Daoy (cell line): ENCODE measurements at regions not wholly inside any gene's neighbourhood (a gene's known extent, or its start where the extent isn't known, plus 50 kb on each side); places are given as distances from the start of the nearest gene placed in this dataset.

Source experiments
- DNase-seq: peaks from one replicate; pipeline ENCODE4 v3.0.0-alpha.2; 2015; ENCODE audit warnings: low read depth

DNA sequence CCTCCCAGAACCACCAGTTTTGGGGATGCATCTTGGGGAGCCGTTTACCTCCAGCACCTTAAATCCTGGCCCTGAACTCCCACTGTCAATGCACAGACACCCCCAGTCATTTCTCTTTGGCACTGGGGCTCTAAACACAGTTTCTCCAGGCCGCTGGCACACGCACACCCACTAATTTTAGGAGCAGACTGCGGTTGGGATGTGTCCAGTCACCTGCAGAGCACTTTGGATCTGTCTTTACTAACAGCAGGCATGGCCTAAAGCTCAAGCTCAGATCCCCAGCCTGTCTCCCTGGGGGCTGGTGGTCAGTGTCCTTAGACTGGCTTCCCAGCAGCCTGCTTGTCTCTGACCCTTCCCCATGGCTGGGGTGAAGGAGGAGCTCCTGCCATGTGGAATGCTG, 49.9 kb downstream of the SYNE3 start:
- no peak for DNase-seq

DNA sequence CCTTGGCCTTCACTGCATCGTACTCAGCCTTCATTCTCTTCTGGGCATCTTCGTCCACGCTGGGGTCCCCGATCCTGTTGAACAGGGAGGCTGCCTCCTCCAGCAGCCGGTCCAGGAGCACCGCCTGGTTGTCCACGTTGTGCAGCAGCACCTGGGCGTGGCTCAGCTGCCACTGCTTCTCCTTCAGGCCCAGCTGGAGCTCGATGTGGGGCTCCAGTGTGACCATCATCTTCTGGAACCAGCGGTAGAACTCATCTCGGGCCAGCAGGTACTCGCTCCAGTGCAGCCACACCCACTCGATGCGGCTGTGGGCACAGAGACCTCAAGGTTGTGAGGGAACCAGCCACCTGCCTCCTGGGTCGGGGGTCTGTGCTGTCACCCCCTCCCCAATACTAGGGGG, 50.5 kb downstream of the SYNE3 start:
- DNase-seq, result no peak

DNA sequence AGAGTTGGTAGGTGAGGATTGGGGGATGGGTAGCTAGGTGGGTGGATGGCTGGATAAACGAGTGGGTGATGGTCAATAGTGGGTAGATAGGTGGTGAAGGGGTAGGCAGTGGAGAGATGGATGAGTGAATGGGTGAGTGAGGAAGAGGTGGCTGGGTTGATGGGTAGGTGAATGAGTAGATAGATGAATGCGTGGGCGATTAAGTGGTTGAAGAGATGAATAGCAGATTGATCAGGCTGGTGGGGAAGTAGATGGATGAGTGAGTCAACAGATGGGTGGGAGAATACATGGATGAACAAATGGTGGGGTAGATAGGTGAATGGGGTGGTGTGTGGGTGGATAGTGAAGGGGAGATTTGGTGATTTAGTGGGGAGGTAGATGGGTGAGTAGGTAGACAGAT, 51.1 kb downstream of the SYNE3 start:
- no peak for DNase-seq

DNA sequence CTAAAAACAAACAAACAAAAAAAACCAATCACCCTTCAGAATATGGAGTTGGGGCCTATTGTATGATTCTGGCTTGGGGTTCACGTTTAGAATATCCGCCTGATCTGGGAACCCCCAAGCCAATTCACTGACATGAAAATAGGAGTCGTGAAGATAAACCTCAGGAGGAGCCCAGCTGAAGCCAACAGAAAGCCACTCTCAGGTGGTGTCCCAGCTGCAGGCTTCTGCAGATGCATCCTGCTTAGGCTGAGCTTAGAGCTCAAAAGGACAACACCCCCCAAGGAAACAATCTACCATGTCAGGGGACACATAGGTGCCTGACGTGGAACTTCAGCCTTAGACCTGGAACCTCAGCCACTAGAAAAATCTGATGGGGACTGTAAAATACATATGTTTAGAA, 51.9 kb downstream of the SYNE3 start:
- DNase-seq, result no peak

DNA sequence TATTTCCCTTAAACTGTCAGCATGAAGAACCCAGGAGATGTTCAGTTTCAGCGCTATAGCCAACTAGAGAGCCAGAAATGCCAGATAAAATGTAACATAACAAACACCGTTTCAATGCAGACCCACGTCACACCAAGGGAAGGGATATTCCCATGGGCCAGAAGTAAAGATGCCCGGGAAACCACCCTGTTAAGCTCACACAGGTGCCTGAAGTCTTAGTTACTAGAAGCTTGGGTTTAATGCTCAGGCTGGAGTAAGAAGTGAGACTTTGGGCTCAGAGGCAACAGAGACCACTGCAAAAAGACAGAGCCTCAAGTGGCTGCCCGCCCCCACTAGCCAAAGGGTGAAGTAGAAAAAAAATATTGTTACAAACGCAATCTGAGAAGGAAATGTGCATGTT, 52.3 kb downstream of the SYNE3 start:
- no peak for DNase-seq

DNA sequence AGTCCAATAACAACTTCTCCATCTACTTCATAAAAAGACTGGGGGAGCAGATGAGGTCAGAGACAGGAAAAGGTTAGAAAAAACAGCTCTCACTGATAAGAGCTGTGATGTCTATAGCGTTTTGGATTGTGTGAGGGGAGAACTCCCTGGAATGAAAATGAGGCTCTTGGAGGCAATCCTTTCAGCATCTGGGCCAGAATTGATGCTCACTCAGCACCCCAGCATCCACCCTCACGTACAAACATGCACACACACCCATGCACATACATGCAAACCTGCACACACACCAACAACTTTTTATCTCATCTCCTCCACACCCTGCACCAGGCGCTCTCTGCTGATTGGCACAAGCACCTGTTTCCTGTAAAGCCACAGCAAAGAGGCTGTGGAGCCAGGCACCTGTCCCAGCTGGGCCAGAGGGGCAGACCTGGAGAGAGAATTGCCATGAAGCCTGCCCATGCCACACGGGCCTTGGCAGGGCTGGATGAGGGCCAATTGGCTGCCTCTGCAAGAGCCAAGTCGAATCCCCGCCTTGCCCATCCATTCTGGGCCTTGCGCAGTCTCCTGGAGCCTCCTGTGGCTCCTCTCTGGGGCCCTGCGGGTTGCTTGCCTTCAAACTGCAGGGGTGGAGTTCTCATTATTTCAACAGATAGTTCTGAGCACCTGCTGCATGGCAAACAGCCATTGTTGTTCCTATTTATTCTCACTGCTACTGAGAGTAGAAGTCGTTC, 53.1 kb downstream of the SYNE3 start:
- DNase-seq, result no peak

- DNase-seq, result no peak
Measured at GRCh38 chr14:95462491-95462890, 54.0 kb downstream of the SYNE3 start.

DNA sequence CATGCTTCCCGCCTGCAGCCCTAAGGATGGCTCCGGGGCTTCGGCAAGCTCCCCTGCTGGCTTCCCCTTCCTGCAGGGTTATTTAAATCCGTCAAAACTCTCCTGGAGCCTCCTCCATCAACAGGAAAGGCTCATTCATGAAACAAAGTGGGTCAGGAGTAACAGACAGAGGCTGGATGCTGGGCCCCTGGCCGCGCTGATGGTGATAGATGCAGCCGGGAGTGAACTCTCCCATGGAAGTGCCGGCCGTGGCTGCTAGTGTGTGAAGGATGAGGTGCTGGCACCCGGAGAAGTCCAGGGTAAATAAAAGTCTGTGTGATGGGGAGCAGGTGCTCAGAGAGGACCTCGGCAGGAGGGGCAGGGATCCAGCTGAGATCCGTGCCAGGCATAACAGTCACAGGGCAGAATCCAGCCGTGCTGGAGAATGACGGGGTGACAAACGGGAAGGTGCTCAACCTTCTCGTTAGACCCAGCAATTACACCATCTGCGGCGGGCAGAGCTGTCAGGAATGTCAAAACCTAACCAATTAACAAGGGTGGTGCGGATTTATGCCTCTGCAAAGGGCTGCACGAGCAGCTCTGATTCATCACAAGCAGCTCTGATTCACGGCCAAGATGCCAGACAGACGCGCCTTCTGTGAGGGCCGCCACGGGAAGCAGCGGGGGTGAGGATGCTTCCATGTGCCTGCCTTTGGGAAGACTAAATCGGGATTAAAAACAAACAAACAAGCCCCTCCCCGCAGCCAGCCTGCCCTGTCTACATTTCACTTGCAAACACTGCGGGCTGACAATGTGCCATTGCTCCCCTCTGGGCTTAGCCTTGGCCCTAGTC, 55.6 kb downstream of the SYNE3 start:
- peak; percentile 94 for DNase-seq

- DNase-seq, result no peak
Measured at GRCh38 chr14:95458906-95459305, 57.5 kb downstream of the SYNE3 start.

- DNase-seq, result no peak
Measured at GRCh38 chr14:95458459-95458858, 58.0 kb downstream of the SYNE3 start.

DNA sequence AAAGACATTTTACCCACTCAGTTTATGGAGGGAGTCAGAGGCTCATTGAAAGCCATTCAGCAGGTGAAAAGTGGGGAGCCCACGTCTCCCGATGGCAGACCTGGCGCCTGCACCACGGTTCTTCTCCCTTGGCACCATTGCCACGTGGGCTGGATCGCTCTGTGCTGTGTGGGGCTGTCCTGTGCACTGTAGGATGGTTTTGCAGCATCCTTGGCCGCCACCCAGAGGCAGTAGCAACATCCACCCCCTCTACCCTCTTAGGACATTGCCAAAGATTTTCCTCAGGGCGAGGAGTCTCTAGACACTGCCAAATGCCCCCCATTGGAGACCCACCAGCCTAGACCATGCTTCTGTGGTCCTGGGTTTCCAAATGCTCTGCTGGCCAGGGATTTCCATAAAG, 60.2 kb downstream of the SYNE3 start:
- DNase-seq, result no peak

GRCh38 chr14:95455246-95455645, 61.2 kb downstream of the SYNE3 start:
- no peak for DNase-seq

GRCh38 chr14:95453713-95453980, 62.8 kb downstream of the SYNE3 start:
- no peak for DNase-seq

GRCh38 chr14:95452893-95453712, 63.3 kb downstream of the SYNE3 start:
- no peak for DNase-seq

DNA sequence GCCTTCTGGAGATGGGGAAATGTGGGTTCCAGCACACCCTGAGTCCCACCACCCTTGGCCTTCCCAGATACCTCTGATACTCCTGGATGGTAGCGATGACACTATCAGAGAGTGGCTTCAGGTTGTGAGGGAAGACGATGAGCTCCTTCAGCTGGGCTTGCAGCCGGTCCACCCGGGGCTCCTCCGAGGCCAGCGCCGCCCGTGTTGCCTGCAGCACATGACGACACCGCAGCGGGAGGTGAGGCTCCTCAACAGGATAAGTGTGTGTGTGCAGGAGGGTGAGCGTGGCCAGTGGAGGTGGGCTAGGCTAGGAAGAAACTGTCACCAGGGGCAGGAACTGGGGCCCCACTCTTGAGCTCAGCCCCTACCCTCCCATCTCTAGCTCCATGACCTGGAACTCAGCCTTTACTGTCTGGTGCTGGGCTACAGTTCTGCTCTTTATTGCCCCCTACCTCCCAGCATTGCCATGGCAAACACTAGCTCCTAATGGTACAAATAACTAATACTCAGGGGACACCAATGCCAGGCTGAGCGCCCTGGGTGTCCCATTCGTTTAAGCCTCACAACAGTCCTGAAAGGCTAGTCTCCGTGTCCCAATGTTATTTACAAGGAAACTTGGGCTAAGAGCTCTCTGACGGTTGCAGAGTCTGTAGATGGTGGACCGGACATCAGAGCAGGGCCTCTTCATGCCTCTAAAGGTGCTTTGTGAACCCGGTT, 64.1 kb downstream of the SYNE3 start:
- peak; percentile 32 for DNase-seq

DNA sequence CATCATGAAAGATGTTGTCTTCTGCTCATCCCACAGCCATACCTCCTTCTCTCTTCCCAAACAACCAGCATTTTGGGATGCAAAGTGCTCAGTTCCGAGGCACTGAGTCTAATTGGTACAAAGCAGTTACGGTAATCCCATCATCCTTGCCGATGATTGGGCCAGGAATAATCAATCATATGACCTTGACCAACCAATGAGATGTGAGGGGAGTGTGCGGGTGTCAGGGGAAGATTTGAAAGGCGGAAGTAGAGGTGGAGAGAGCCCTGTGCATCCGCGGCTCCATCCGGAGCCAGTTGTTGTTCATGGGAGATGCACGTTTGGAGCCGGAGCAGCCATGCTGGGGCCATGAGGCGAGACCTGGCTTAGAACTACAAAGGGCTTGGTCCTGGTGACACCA, 67.3 kb downstream of the SYNE3 start:
- DNase-seq, result no peak

DNA sequence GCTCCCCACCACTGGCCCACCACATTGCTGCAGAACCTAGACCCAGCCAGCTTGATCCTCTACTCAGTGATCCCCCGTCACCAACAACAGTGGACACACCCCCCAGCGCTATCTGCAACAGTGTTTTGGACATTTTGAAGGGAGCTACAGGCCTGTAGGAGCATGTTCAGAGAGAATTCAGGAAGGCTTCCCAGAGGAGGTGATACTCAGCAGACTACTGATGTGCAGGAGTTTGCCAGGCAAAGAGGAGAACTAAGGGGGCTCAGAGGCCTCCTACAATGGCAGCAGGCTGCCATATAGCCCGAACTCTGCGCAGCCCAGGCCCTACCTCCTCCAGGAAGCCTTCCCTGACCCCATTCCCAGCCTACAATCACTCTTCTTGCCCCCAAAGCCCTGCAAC, 70.0 kb downstream of the SYNE3 start:
- DNase-seq, result no peak

DNA sequence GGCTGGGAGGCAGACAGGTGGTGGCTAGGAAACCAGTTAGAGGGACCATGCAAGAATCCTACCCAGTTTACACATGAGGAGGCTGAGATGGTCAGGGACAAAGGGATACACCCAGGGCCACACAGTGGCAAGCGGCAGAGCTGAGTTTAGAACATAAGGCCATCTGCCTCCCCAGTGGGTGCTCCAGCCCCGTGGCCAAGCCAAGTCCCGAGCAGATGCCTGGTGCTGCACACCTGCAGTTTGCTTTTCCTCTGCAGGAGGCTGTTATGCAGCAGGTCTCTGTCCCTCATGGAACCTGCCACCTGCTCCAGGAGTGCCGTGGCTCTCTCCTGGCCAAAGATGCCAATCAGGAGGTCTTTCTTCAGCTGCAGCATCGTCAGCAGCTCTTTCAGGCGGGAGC, 70.8 kb downstream of the SYNE3 start:
- no peak for DNase-seq

GRCh38 chr14:95445161-95445560, 71.3 kb downstream of the SYNE3 start:
- no peak for DNase-seq

GRCh38 chr14:95444132-95445129, 72.0 kb downstream of the SYNE3 start:
- no peak for DNase-seq

DNA sequence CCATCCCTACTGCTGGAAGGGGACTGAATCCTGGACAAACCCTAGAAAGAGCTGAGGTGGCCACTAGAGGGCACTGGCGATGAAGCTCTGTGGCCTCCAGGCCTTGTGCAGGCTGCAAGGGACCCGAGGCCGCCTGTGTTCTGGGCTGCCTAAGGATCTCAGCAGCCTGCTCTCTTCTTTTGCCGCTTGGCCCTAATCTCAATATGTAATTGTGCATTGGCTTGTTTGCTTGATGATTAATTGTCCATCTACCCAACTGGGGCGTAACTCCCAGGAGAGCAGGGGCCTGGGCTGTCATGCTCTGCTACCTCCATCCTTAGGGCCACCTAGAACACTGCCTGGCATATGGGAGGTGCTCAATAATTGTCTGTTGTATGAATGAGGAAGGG, 73.8 kb downstream of the SYNE3 start:
- DNase-seq, result peak; percentile 82
